BE2C (cell line): ENCODE measurements at regions not wholly inside any gene's neighbourhood (a gene's known extent, or its start where the extent isn't known, plus 50 kb on each side); places are given as distances from the start of the nearest gene placed in this dataset.
"Not testable (repeated sequence)": the region's sequence is repeated elsewhere in the genome, so short reads cannot be mapped to it uniquely, and the experiment has no call there.

Experiments used
- DNase-seq: peaks from one replicate; pipeline ENCODE4 v3.0.0-alpha.2; 2020
- H3K27me3 ChIP-seq: fragments of 250-450 bp; sonication (Bioruptor Pico); 2 replicates; pipeline ENCODE4 v1.5.1; 2020; ENCODE audit warnings: mild to moderate bottlenecking
- H3K36me3 ChIP-seq: fragments of 250-450 bp; sonication (Bioruptor Pico); 2 replicates; pipeline ENCODE4 v1.5.1; 2020; ENCODE audit warnings: mild to moderate bottlenecking
- H3K4me1 ChIP-seq: fragments of 250-450 bp; sonication (Bioruptor Pico); 2 replicates; pipeline ENCODE4 v1.5.1; 2020
- H3K4me3 ChIP-seq: 2 replicates; pipeline ENCODE4 v1.5.1; 2011; ENCODE audit warnings: low read depth, low read length
- H3K9me3 ChIP-seq: fragments of 250-450 bp; sonication (Bioruptor Pico); 2 replicates; pipeline ENCODE4 v1.5.1; 2020
- CTCF ChIP-seq: IDR thresholded peaks from 2 replicates; pipeline ENCODE4 v1.5.1; 2012; ENCODE audit warnings: mild to moderate bottlenecking, low read depth, low read length

GRCh38 chr15:85289677-85290365 lies 90.6 kb upstream of the AKAP13 start:
- no peaks in the 10 kb centered on the region for H3K9me3 ChIP-seq
- H3K36me3 ChIP-seq: no peaks in the 10 kb centered on the region
- no peaks in the 10 kb centered on the region for H3K27me3 ChIP-seq
- peak; percentile 80 for TF ChIP-seq CTCF
- no peaks in the 10 kb centered on the region for H3K4me1 ChIP-seq
- H3K4me3 ChIP-seq: no peak overlapping the region
- peak; percentile 48 for DNase-seq

GRCh38 chr15:85292583-85292982 lies 87.8 kb upstream of the AKAP13 start:
- H3K4me1 ChIP-seq, DNase-seq: not testable (repeated sequence)

GRCh38 chr15:85296615-85297402 lies 83.6 kb upstream of the AKAP13 start:
- peak; percentile 72 for DNase-seq
- peak; percentile 88 for TF ChIP-seq CTCF
- no peaks in the 10 kb centered on the region for H3K36me3 ChIP-seq
- no peaks in the 10 kb centered on the region for H3K9me3 ChIP-seq
- H3K4me3 ChIP-seq: peak overlapping the region; percentile 48
- no peaks in the 10 kb centered on the region for H3K27me3 ChIP-seq
- H3K4me1 ChIP-seq: no peaks in the 10 kb centered on the region

More at GRCh38 chr15:85292583-85292982, 87.8 kb upstream of the AKAP13 start:
- H3K9me3 ChIP-seq, H3K36me3 ChIP-seq, H3K27me3 ChIP-seq, H3K4me3 ChIP-seq: not testable (repeated sequence)

- no peaks in the 10 kb centered on the region for H3K36me3 ChIP-seq
- H3K4me3 ChIP-seq: no peak overlapping the region
- no peaks in the 10 kb centered on the region for H3K4me1 ChIP-seq
- H3K27me3 ChIP-seq: no peaks in the 10 kb centered on the region
- DNase-seq: no peak
- H3K9me3 ChIP-seq: no peaks in the 10 kb centered on the region
- no peak for TF ChIP-seq CTCF
Measured at GRCh38 chr15:85297537-85297936, 82.9 kb upstream of the AKAP13 start.

- Histone ChIP-seq H3K36me3 (no peaks in the 10 kb centered on the region), H3K4me3 (no peak overlapping the region), H3K9me3 (no peaks in the 10 kb centered on the region), H3K27me3 (no peaks in the 10 kb centered on the region), H3K4me1 (no peaks in the 10 kb centered on the region)
- no peak for DNase-seq
- TF ChIP-seq CTCF: no peak
Measured at GRCh38 chr15:85298366-85298765, 82.0 kb upstream of the AKAP13 start.

- Histone ChIP-seq H3K27me3 (no peaks in the 10 kb centered on the region), H3K9me3 (no peaks in the 10 kb centered on the region), H3K4me3 (no peak overlapping the region), H3K36me3 (no peaks in the 10 kb centered on the region), H3K4me1 (no peaks in the 10 kb centered on the region)
- DNase-seq: no peak
- no peak for TF ChIP-seq CTCF
Measured at GRCh38 chr15:85298941-85299340, 81.5 kb upstream of the AKAP13 start.
